HG03558 (cell line): ENCODE measurements at regions not wholly inside any gene's neighbourhood (a gene's known extent, or its start where the extent isn't known, plus 50 kb on each side); places are given as distances from the start of the nearest gene placed in this dataset.
A peak's percentile ranks its signal among the peaks of the same experiment; 100 is the strongest.

ENCODE experiments used
- ATAC-seq: cut with Tn5 transposase; IDR thresholded peaks from one replicate; pipeline ENCODE4 v1.9.1; 2021; ENCODE audit warnings: moderate number of reproducible peaks; ENCODE audit not compliant: unreplicated experiment; ENCODE audit errors: extremely low read depth

DNA sequence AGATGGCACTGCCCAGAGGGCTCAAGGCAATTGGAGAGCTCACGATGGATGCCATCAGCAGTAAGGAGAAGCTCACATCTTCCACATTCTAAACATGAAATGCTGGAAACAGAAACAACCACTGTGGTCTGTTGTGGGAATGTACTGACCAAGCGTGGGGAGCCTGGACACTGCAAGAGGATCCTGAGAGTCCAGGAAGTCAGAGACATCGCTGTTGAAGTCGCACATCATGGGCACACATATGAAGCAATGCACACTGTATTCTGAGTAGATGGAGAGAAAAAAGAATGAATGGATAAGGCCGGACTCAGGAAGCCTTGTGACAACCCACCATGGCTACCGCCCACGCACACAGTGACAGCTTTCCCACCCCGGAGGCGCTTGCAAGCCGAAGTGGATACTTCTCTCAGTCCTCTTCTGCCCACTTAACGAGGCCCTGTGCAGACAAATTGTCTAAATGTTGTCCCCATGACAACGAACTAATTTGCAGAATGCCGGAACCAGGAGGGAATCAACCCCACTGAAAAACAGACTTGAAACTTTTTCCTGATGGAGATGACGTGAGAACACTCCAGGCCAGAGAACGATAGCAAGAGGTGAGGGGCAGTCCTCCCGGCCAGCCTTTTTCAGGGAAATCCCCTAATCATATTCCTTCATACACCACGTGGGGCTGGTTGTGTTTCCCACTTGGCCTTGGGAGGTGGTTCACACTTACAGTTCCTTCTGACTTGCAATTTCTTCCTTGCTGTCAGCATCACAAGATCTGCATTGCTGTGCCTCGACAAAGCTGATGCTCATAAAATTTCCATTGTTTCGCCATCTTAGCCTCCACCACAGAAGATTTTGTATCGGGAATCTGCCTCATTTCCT is 109.6 kb upstream of the SERP2 start:
- no peak for ATAC-seq

DNA sequence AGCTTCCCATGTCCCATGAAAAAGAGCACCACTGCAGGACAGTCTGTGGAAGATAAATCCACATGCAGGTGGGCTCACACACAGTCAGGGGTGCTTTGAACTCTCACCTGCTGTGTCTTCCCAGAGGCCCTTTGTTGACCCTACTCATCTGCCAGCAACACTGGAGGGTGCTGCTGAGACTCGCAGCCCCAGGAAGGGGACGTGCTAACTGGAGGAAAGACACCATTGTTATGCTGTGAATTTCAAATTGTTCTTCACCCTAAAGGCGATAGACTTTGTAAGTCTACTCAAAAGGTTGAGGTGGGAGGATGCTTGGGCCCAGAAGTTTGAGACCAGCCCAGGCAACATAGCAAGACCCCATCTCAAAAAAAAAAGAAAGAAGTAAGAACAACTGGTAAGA is 107.3 kb upstream of the SERP2 start:
- no peak for ATAC-seq

DNA sequence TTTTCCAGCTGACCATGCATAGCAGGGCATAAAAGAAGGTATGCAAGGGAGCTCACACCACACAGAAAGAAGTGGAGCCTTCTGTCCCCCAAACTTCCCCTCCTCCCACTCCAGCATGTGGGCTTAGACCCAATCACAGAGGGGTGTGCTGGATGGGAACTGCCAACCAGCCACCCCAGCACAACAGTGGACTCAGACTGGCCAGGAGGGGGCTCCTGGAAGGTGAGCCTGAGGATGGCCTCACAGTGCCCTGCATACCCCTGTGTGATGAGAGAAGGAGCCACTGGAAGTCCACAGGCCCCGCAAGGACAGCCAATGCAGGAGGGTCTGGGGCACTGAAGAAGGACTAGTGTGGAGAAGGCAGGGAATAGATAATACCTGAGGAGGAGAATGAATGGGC is 106.9 kb upstream of the SERP2 start:
- ATAC-seq = no peak

DNA sequence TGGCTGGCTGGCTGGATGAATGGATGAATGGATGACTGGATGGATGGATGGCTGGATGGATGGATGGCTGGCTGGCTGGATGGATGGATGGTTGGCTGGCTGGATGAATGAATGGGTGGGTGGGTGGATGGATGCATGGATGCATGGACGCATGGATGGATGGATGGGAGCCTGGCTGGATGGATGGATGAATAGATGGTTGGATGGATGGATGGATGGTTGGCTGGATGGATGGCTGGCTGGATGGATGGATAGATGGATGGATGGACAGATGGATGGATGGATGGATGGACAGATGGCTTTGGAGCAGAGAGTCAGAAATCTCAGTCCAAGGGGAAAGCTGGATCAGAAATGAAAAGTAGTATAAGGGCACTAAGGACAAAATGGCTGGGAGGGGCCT is 106.4 kb upstream of the SERP2 start:
- ATAC-seq = no peak

DNA sequence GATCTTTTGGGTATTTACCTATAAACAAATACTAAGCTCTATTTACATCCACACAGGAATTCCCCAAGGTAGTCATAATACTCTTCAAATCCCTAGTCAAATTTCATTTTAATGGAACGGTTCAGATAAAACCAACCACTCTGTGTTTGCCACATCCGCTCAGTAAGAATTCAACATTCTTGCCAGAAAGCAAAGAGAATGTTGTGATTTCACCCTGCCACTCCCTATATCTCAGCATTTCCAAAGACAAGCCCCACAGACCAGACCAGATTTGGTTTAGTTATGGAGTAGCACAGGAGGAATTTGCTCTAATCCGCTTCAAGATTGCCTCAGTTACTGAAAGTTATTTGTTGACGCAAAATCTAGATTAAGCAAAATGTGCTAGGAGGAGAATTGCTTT is 105.6 kb upstream of the SERP2 start:
- no peak for ATAC-seq

DNA sequence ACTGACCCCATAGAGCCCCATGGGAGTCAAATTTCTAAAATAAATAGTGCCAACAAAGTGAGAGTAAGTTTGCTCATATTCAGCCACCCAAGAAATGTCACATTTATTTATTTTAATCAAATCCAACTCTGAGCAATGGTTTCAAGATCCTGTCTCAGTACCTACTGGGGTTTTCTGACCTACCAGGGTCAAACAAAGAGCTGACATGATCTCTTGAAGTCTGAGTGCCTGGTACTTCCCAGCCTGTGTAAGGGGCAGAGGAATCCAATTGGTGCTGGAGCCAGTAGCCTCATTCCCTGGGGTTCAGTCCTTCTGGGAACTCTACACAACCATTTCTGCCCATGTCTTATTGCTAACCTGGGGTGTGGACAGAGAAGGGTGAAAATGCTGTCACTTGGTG is 104.6 kb upstream of the SERP2 start:
- no peak for ATAC-seq

DNA sequence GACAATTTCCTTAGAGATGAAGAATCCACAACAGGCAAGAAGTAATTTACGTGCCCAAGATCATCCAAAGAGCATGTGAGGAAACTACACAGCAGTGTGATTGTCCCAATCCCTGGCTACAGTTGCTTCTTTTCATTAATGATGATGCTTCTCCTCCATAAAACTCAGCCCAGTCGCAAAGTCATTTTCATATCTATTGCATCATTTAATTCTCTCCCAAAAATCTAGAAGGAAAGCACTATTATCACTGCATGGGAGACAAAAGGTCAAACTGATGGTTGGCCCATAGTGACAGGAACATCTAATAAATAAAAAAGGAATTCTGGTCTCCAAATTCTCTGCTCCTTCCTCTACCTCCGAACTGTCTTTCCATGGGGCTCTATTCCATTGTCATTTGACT is 103.5 kb upstream of the SERP2 start:
- no peak for ATAC-seq

DNA sequence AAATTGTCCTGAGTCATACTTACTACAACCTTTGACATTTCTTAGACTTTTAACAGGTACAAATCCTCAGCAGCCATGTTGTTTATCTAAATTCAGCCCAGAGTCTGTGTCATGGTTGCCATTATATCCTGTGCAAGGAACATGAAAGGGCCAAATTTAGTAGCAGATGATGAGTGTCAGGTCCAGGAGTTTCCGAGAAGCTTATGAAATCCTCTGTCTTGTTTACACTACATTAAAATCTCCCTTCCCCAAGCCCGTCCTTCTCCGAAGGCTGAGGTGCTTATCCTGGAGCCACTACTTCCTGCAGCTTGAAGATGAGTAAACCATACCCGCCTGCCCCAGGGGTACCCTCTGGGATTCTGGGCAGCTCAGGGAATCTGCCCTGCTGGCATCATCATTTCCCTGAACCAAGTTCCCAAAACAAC is 102.6 kb upstream of the SERP2 start:
- no peak for ATAC-seq

DNA sequence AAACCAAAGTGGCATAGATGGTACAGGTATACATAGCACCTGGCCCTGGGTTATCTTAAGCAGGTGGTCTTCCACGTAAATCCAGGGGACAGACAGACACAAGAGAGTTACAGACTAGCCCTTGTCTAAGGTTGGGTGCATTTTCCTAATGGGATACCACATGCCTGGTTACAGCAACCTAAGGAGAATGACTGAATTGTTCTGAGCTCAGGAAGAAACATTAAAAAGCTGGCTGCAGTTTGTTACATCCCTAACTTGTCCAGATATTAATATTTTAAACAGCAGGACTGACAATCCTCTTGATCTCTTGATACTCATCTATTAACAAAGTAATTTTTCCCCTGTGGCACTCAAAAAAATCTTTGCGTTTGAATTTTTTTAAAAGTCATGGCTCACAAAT is 102.2 kb upstream of the SERP2 start:
- no peak for ATAC-seq

DNA sequence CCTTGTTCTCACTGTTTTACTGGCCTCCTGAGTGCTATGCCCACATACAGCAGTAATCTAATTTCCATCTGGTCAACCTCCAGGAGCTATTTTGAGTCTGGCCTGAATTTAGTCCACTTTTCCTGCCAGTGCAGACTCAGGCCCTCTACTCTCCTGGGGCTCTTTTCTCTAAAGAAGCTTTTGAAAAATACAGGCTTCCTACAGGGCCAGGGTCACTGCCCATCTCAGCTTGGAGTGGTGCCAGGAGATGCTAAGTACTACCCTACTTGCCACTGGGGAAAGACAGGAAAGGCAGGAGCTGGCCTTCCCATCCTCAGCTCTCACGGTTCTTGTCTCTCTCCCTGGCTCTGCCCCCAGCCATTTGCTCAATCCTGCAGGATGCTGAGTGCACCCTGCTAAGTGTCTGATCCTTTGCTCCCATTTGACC is 101.7 kb upstream of the SERP2 start:
- no peak for ATAC-seq

DNA sequence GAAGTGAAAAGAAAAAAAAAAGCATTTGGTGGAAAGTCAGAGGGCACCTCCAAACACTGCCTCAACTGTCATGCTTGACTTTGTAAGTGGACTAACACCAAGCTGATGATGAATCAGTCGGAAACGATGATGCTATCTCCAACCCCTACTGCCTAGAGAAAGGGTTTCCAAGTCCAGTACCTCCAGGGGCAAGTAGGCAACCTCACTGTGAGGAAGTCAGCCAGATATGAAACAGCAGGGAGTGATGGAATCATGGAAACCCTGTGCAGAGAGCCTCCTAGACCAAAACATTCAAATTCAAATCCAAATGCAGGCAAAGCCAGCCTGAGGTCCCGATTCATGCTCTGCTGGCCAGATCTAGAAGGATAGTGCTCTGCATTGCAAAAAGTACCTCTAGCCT is 100.9 kb upstream of the SERP2 start:
- no peak for ATAC-seq

DNA sequence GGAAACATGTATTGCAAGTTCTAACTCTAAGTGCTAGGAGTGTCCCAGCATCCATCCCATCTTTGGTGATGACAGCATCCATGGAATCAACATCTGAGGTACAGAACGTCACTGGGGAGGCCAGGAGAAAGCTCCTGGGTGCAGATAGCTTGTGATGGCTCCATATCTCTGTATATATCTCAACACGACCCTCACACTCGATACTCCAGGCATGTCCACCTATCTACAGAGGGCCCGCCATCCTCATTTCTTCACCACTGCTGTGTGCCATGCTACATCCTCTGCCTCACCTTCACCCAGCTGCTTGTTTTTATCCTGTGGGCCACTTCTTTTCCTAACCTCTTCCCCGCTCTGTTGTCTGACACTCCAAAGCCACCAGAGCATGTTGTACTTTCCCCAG is 100.4 kb upstream of the SERP2 start:
- ATAC-seq = no peak

DNA sequence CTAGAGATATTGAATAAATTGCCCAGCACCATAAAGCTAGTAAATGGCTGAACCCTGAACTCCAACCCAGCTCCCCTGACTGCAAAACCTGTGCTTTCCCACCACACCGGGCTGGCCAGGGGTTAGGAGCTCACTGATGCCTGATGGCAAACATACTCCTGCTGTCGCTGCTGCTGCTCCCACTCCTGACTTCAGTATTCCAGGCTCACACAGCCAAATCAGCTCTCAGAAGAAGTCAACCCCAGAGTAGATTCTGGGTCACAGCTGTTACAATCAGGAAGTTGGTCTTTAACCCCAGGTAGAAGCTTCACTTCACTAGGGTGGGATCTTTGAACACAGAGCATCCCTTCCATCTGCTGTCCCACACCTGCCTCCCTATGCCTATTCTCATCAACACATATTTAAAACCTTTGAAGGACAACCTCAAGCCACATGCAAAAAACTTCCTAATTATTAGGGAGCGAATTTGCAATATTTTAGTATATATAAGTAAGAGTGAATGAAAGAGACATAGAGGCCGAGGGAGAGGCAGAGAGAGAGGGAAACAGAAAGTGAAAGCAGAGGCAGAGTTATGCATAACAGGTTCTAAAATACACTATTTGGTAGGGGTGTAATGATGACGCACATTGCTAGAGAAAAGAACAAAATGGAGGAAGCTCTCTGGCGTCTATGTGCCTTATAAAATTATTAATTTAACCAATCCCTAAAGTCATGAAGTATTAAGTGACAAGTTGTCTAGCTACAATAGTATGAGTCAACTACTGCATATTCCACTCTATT is 99.4 kb upstream of the SERP2 start:
- peak; percentile 91 for ATAC-seq

DNA sequence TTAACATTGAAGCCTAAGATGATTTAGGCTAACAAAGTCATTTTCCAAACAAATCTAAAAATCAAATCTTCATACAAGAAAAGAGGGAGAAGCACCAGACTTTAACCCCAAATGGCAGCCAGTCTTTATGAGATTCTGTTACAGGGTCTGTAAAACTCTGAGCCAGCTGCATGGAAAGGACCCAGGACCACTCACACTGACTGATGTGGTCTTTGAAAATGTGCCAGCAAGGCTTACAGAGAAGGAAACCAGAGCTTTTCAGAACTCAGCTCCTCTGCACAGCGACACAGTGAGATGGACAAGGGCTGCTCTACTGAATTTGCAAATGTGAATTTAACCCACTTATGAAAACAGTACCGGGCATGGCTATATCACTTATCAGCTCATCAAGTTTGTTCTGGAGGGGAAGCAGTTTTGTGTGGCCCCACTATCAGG is 98.8 kb upstream of the SERP2 start:
- ATAC-seq = no peak

DNA sequence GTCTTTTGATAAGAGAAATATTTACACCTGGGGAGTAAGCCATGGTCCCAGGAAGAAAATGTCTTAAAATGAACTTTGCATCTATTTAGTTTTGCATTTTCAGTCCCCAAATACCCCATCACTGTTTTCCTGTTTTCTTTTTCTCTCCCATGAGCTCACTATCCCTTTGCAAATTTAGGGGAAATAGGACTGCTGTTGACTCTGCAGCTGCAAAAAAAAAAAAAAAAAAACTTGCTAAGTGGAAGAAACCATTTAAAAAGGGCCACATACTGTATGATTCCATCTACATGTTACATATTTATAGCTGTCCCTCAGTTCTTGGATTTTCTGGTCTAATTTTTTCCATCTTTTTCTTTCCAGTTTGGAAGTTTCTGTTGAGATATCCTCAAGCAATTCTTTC is 98.2 kb upstream of the SERP2 start:
- ATAC-seq = no peak

DNA sequence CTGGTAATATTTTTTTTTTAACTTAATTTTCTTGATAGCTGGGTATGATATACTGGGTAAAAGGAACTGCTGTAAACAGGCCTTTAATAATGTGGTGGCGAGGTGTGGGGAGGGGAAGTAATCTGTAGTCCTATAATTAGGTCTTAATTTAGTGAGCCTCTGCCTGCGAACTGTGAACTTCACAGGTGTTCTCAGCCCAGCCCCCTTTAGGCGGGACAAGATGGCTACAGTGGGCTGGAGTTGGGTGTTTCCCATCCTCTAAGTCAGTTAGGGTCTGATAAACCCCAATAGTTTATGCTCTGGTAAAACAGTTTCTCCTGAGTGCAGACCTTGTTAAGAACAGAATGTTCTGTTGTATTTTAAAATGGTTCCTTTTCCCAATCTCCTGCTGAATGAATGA is 97.6 kb upstream of the SERP2 start:
- no peak for ATAC-seq

DNA sequence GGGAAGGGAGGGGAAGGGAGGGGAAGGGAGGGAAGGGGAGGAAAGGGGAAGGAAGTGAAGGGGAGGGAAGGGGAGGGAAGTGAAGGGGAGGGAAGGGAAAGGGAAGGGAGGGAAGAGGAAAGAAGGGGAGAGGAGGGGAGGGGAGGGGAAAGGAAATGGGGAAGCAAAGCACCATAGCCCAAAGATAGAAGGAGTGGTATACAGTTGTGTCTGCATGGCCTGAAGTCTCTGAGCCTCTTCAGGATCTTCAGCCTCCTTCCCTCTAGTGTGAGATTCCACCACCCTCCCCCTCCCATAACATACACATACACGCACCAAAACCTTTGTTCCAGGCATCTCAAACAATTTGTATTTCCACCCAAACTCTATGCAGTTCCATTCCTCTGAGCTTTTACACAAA is 96.2 kb upstream of the SERP2 start:
- no peak for ATAC-seq

DNA sequence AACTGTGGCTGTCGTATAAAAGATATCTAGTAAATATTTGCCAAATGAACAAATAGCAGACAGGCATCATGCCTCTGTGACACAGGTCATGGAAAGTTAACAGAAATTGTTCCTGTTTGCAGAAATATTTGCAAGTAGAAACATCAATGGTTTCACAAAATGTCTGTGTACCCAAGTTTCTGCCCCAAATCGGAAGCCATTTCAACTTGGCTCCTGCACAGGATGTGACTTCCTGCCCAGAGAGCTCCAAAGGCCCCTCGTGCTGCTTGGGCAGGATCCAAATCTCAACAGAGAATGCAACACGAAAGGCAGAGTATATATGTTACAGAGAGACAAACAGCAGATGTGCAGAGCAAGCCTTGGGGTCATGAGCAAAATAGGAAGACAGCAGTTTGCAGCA is 95.5 kb upstream of the SERP2 start:
- ATAC-seq = no peak

DNA sequence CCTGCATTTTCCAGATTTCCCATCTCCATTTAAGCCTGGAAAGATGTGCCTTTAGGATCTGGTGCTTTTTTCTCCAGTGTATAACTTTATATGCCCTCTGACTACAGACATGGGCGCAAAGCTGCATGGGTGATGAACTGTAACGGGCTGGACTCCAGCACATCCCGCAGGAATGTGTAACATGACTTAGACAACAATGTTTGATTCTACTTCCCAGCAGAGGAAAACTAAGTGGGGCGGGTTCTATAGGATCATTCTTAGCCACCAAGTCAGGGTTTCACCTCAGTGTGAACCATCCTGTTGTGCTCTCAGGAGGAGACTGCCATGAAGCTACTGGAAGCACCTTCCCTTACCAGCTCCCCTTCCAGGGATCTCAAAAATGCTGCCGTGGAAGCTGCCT is 93.2 kb upstream of the SERP2 start:
- no peak for ATAC-seq

DNA sequence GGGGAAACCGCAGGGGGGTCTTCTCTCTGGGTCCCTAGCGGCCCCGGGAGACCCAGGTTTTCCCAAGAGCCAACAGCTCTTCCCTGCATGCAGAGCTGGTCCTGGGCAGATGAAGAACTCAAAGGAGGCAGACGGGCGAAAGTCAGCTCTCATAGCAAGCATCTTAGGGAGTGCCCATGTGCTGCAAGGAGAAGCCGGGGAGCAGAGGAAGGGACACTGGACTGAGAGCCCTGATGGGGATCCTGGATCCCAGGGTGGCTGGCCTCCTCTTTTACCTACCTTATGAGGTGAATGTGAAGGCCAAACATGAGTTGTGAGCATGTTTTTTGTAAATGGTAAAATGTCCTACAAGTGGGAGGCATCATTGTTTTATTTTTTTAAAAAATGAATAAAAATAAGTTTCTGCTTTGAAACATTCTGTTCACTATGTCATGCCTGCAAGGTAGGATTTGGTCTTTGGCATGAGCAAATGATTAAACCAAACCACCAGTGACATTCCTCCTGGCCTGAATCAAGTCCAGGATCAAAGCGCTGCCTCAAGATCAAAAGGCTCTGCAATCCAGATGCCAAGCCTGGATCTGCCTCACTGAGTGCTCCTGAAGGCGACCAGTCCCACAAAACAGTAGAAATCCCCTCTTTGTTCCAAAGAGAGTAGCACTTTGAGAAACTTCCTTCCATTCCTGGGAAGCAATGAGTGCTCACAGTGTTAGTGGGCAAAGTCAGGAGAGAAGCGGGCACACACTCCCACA is 92.2 kb upstream of the SERP2 start:
- no peak for ATAC-seq

DNA sequence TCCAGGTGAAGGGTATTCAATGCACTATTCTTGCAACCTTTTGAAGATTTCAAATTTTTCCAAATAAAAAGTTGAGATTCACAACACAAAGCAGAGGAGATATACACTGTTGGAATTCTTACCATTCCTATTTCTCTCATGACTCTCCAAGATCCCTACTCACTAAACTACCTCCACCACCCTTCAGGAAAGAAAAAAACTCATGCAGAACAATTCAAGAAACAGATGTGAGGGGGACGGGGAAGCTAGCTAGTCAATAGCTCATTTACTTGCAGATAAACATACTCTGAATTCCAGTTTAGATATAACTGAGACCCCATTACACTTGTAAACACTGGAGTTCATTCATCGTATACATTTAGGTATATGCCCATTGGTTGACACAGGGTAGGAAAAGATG is 90.0 kb upstream of the SERP2 start:
- ATAC-seq = no peak
